Suppressor macrophage treated with lipopolysaccharide for 1 hour (primary cell): ENCODE measurements at regions not wholly inside any gene's neighbourhood (a gene's known extent, or its start where the extent isn't known, plus 50 kb on each side); places are given as distances from the start of the nearest gene placed in this dataset.
"Not testable (repeated sequence)": the region's sequence is repeated elsewhere in the genome, so short reads cannot be mapped to it uniquely, and the experiment has no call there.

Experiments
- DNase-seq, 3 donors: peaks; one replicate each; pipeline ENCODE4 v3.0.0-alpha.2; 2020 to 2022

- no peak for DNase-seq
These were observed 50.4 kb downstream of the KATNIP start for GRCh38 chr16:27600381-27600780.

DNA sequence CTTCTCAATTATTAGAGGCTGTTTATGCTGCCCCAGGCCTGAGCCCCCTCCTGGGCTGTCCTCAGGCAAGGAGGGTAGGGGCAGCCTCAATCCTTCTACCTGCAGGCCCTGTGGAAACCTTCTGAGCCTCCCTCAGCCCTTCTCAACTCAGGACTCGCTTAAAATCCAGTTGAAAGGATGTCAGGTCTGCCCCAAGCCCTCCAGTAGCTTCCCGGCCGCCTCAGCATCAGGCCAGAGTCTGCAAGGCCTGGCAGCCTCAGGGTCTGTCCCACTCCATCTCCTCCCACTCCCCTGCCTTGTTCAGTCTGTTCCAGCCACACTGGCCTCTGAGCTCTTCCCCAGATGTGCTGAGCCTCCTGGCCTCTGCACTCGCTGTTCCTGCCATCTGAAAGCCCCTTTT is 52.2 kb downstream of the KATNIP start:
- no peak for DNase-seq

DNA sequence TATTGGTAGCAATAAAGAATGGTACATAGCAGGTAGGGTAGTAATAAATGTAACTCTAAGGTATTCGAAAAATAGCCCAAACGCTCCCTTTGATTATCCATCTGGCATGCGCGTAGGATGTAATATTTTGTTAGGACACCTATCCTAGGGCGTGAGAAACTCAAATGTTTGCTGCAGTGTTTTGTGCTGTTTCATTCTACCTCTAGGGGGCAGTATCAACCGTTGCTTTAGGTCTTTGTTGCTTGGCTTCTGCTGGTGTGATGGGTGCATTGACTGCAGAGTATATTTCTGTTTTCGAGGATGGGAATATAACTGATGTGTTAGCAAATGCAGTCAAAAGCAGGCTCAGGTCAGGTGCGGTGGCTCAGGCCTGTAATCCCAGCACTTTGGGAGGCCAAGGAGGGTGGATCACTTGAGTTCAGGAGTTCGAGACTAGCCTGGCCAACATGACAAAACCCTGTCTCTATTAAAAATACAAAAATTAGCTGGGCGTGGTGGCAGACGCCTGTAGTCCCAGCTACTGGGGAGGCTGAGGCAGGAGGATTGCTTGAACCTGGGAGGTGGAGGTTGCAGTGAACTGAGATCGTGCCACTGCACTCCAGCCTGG is 55.7 kb downstream of the KATNIP start:
- peak; percentile 38 to 59 (median 54) for DNase-seq

DNA sequence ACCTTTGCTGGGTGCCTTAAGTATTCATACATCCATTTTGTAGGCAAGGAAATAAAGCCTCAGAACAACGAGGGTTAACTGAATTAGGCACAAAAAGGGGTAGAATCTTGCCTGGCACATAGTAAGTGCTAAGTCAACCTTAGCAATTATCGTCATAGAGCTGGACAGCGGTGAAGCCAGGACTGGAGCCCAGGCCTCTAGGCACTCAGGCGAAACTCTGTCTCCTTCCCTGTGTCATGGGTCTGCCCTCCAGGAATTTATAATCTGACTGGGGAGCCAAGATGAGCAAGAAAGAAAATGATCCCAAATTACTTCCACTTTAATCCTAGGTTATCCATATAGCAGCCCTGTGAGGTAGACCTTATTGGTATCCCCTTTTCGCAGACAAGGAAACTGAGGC is 61.4 kb downstream of the KATNIP start:
- no peak for DNase-seq

GRCh38 chr16:27613238-27613791 is 63.4 kb downstream of the KATNIP start:
- DNase-seq, result no peak

DNA sequence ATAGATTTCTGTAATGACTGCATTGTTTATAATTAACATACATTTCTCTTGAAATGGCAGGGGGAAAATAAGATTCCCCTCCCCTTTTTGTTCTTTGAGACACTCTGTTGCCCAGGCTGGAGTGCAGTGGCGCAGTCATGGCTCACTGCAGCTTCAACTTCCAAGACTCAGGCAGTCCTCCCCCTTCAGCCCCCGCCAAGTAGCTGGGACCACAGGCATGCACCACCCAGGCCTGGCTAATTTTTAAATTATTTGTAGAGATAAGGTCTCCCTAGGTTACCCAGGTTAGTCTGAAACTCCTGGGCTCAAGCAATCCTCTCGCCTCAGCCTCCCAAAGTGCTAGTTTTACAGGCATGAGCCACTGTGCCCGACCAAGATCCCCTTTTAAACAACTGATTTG is 67.7 kb downstream of the KATNIP start:
- no peak for DNase-seq

GRCh38 chr16:27618165-27618564 is 68.2 kb downstream of the KATNIP start:
- DNase-seq, result no peak

- DNase-seq, result no peak
These were observed 68.8 kb downstream of the KATNIP start for GRCh38 chr16:27618606-27619327.

GRCh38 chr16:27620541-27620940 is 70.6 kb downstream of the KATNIP start:
- no peak for DNase-seq

GRCh38 chr16:27624154-27625049 is 74.5 kb downstream of the KATNIP start:
- DNase-seq, result no peak

- no peak for DNase-seq
These were observed 75.2 kb downstream of the KATNIP start for GRCh38 chr16:27625050-27625697.

- DNase-seq, result no peak
These were observed 77.2 kb downstream of the KATNIP start for GRCh38 chr16:27627136-27627535.

GRCh38 chr16:27628241-27628942 is 78.4 kb downstream of the KATNIP start:
- peak; percentile 22 to 30 (median 29) for DNase-seq

DNA sequence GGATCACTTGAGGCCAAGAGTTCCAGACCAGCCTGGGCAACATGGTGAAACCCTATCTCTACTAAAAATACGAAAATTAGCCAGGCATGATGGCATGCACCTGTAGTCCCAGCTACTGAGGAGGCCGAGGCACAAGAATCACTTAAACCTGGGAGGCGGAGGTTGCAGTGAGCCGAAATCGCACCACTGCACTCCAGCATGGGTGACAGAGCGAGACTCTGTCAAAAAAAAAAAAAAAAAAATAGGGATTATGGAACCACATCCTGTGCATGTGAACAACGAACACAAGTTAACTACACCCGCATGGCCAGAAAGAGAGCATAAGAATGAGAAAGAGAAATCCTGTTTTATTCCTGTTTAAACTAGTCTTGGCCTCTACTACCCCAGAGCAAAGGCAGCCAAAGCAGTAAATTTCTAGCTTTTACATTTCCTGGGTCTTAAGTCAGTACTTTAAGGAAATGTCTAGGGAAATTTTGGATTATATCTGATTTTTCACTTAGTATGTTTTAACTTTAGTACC is 79.1 kb downstream of the KATNIP start:
- not testable (repeated sequence) for DNase-seq

DNA sequence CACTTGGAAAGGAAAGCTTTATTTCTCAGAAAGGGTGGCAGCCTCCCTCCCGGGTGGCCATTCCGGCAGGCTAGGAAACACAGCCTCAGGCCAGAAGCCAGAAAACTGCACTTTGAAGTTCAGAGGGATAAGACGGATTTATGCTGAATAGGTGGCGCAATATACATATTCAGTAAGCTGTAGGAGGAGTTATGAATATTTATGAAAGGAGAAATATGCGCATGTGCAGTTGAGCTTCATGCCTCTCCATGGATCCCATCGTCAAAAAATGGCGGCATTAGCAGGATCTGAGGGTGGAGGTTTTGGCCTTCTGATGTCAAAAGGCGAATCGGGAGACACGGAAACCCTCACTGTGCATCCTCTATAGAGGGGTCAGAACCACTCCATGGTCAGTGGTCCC is 82.3 kb downstream of the KATNIP start:
- DNase-seq, result no peak

DNA sequence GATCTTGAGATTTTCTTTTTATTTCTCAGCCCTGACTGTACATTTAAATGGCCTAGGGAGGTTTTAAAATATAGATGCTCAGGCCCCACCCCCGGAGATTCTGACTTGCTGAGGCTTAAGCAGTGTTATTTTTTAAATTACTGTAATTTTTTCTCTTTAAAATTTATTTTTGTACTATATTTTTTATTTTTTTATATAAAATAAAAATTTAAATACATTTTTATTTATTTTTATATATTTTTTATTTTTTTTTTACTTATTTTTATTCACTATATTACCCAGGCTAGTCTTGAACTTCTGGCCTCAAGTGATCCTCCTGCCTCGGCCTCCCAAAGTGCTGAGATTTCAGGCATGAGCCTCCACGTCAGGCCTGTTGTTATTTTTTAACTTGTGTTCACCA is 83.3 kb downstream of the KATNIP start:
- DNase-seq, result no peak

GRCh38 chr16:27633721-27634120 is 83.8 kb downstream of the KATNIP start:
- DNase-seq, result no peak

DNA sequence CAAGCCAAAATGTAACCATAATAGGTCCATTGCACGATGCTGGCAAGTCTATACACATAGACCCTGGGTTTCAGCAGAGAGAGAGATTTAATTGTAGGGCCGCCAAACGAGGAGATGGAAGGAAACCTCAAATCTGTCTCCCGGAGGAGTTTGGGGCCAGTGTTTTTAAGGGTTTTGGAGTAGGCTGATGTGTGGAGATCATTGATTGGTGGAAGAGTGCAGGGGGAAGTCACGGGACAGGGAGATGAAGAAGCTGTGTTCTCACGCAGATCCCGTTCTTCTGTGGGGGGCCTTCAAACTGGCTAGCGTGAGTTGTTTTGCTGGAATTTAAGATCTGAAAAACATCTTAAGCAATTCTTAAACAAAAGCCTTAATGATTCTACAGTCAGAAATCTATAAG is 84.8 kb downstream of the KATNIP start:
- no peak for DNase-seq

DNA sequence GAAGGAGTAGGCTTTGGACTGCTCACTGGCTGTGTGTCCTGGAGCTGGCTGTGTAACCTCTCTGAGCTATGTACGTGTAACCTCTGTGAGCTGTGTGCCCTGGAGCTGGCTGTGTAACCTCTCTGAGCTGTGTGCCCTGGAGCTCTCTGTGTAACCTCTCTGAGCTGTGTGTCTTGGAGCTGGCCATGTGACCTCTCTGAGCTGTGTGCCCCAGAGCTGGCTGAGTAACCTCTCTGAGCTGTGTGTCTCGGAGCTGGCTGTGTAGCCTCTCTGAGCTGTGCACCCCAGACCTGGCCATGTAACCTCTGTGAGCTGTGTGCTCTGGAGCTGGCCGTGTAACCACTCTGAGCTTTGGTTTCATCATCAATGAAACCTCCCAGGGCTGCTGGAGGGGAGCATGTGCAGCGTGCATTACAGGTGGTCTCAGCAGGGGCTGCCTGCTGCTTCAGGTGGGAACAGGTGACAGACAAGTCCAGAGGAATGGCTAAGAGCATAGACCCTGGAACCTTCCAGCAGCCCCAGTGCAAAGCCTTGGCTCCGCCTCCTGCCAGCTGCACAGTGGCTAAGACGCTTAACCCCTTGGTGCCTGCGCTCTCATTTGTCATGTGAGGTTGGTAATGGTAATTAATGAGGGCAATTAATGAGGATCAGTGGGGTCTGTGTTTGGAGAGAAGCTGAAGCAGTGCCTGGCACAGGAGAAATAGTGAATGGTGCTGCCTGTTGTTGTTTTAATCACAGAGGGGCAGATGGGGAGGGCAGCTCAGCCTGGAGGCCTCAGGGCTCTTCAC is 86.7 kb downstream of the KATNIP start:
- DNase-seq, result no peak

DNA sequence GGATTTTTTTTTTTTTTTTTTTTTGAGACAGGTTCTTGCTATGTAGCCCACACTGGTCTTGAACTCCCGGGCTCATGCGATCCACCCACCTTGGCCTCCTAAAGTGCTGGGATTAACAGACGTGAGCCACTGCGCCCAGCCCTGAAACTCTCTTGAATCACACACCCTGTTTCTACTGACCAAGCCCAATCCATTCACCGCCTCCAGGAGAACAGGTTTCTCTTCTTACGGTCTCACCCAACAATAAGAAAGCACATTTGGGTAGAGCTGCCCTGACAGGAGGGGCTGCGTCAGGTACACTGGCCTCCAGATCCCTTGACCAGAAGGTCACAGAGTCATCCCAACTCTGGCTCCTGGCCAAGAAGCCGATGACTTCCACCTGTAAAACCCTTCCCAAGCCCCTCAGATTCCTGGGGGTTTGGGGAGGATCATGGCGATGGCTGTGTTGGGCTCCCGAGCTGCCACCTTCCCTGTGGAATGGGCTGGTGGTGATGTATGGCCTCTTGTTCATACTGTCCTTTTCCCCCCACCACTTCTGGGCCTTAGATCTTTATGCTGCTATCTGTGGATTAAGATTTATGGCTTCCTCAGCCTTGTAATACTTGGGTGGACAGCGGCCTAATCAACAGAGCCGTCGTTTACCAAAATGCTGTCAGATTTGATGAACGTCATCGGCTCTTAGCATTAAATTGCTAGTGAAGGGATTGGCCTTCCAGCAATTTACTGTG is 89.1 kb downstream of the KATNIP start:
- no peak for DNase-seq
